GM18507 (cell line): ENCODE measurements at regions not wholly inside any gene's neighbourhood (a gene's known extent, or its start where the extent isn't known, plus 50 kb on each side); places are given as distances from the start of the nearest gene placed in this dataset.
"Not testable (repeated sequence)": the region's sequence is repeated elsewhere in the genome, so short reads cannot be mapped to it uniquely, and the experiment has no call there.

Source experiments
- DNase-seq: peaks from one replicate; pipeline ENCODE4 v3.0.0; 2011; ENCODE audit warnings: low read depth; ENCODE audit not compliant: insufficient read length; ENCODE audit errors: extremely low spot score
- FAIRE-seq: peaks from 2 replicates; lab custom pipeline; 2011; peaks lifted over from hg19 to GRCh38; lab: Jason Lieb, UNC

DNA sequence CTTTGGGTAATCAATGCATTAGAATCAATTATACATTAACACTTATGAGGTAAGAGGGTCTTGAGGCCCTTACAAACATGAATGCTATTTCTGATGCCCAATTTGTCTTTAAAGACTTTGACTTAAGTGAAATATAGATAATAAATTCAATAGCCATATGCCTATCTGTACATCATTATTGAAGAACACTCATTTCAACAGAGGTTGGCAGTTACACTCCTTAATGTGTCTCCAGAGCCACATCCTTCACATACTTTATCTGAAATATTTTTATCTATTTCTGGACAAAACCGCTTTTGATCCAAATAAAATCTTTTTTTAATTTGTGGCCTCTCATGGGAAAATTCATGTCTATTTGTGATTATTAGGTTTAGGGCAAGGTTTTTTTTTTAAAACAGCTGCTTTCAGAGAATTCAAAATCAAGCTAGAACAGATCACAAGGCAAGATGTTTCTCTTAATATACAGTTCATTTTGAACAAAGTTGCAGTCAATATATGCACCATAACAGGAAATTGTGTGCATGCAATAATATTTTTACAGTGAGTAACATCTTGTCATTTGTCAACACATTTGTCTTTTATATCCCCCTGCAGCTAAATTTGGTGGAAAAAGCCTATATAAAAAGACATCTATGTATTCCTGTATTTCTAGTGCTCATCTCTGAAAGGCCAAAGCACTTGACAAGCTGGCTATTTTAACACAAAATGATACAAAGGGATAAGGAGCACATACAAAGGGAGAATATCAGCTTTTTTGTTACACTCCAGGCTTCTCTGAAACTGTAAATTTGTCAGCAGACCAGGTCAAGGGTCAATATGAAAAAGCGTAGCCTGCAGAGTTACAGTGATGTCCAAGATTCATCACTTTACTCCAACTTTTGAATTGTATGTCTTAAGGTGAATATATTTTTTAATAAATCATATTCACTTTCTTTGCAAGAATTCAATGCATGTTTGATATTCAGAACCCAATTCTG, 146.2 kb upstream of the DPH6 start:
- DNase-seq (no peak), FAIRE-seq (no peak)

DNA sequence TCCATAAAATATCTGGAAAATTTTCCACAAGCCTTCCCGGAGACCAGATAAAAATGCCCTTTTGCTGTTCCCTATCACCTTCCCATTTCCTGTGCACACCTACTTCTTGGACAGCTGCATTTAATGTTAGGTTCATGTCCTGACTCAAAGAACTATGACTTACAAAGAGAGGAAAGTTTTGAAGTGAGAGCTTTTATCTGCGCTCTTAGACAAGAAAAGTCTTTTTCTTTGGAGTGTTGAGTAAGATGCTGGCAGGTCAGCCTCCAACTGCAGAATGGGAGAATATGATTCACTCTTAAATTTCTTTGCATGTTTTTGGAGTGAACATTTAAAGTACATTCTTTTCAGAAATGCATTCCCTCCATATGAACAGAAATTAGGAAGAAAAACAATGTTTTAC, 147.3 kb upstream of the DPH6 start:
- DNase-seq = no peak
- FAIRE-seq = no peak

- FAIRE-seq (no peak), DNase-seq (no peak)
Observed at GRCh38 chr15:35693886-35694285, 147.9 kb upstream of the DPH6 start.

- FAIRE-seq (no peak), DNase-seq (no peak)
Observed at GRCh38 chr15:35695003-35695402, 149.0 kb upstream of the DPH6 start.

- no peak for FAIRE-seq
- DNase-seq = no peak
Observed at GRCh38 chr15:35696767-35697231, 150.8 kb upstream of the DPH6 start.

GRCh38 chr15:35697549-35698299, 151.8 kb upstream of the DPH6 start:
- FAIRE-seq (no peak), DNase-seq (no peak)

GRCh38 chr15:35698331-35698730, 152.4 kb upstream of the DPH6 start:
- DNase-seq (no peak), FAIRE-seq (no peak)

DNA sequence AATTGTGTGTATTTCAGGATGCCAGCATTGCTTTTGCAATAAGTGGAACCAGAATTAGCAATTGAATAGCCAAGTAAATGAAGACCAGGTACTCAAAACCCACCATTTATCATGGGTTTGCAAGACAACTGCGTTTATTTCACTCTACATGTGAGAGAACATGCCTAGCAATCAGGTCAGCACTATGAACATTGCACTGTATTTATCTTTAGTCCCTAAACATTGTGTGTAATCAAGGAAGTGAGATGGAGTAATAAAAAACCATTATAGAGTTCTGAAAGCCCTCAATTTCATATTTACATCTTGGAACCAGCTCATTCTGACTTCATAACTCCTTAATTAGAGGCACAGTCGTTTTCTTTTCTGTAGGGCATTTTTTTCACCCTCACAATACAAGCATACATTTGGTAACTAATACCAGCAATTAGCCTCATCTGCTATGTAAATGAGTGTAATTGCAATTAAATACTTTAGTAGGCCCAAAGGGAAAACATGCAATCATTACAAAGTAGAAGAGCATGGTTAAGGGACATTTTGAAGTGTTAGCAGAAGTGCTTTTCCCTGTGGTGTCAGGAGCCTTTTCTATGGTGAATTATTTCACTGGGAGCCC, 153.1 kb upstream of the DPH6 start:
- no peak for FAIRE-seq

GRCh38 chr15:35700091-35700593, 154.2 kb upstream of the DPH6 start:
- FAIRE-seq, DNase-seq: not testable (repeated sequence)

More for the DNA sequence above, 153.1 kb upstream of the DPH6 start:
- DNase-seq = no peak

DNA sequence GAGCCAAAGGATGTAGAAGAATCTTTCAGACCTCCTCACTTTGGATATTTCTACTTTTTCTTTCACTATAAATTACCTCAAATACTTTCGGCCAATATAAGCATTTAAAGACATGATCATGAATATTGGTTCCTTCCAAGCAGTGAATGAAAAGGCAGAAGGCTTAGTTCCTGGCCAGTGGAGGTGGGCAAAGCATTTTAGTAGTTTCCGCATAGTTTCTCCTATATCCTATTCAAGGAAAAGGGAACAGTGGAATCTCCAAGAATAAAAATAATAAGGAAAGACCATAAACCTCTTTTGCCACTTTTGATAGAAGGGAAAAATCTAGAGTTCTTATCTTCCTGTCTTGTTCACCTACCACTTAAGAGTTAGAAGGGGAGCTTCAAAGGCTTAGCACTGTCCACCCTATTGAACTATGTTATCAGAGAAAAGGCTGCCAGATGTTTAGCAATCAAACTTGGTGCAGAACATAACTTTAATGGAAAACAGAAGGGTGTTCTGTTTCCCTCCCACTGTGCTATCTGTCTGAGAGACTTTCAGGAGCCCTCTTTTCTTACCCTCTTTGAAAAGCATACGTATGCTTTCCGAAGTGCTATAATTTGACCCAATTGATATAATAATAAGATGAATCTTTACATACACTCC, 155.6 kb upstream of the DPH6 start:
- no peak for DNase-seq
- no peak for FAIRE-seq

GRCh38 chr15:35702946-35703495, 157.1 kb upstream of the DPH6 start:
- FAIRE-seq (no peak), DNase-seq (no peak)

DNA sequence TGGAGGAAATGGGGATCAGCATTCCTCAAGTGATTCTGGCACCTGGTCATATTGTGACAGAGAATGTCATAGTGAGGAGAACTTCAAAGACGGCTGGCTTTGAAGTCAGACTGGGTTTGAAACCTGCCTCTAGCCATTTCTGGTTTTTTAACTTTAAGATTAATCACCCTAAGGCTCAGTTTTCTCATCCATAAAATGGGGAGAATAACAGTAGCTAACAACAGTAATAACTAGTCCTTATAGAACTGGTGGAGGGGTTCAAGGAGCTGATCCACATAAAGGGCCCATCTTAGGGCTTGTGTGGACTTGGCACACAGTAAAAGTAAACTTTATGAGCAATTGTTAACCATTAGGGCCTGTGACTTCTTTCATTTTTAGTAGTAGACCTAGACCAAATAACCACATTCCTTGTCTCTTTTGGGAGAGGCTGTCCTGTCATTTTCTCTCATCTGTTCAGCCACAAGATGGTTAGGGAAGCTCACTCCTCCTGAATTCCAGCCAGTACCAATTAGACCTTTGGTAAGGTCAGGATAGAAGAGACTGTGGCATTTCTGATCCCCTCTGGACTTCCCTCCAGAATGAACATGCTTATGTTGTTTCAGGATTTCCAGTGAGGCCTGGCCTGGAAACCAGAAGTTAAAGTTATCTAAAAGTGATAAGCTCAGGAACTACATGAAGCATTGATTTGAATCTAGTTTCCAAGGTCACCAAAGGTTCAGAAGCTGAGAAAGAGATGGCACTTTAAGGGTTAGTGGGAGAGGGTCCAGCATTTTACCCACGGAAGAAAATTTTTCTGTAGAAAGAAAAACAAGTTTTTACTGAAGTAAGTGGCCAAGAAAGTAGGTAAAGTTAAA, 159.3 kb upstream of the DPH6 start:
- DNase-seq (no peak), FAIRE-seq (peak; percentile 12)

DNA sequence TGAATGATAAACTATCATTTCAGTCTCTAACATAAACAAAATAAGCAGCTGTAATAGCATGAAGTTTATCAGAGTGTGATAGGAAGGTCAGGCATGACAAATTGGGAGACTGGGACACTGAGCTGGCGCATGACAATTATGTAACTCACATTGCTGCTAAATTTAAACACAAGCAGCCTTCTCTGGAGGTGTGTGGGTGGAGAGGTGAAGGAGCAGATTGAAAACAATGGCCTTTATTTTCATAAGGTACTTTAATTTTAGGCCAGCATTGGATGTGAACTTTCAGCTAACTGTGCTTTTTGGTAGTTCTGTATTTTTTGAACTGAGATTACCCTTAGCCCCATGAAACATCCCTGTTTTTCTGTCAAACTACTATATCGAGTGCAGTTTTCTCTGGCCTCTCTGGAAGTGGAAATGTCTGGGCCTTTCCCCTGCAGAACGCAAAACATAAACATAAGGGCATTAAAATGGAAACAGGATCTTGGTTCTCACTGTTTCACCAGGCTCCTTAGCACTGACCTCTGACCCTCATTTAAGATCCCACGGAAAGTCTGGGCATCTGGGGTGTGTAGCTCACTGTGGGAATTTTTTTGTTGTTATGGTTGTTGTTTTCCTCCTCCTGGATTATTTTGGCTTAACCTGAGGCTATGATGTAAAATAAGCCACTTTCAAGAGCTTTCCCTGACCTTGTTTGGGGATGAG, 160.1 kb upstream of the DPH6 start:
- FAIRE-seq = no peak
- DNase-seq = no peak

- no peak for DNase-seq
- FAIRE-seq = no peak
Observed at GRCh38 chr15:35712956-35713355, 167.0 kb upstream of the DPH6 start.

- FAIRE-seq = no peak
- DNase-seq = no peak
Observed at GRCh38 chr15:35713733-35714132, 167.8 kb upstream of the DPH6 start.

DNA sequence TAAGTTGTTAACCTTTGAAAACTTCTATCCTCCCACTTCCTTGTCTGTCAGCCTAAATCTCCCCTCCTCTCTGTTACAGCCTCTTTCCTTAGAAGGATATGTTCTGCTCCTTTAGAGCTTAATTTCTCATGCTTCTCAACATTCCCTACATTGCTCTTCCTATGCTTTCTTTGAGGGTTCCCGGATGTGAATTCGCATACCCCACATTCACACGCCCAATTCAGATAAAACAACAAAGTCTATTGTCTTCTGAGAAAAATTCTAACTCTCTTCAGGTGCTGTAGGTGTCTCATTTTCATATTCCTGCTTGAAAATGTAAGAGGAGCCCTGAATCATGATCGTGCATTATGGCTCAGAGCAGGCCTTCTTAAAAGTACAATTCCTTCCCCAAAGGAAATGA, 171.8 kb upstream of the DPH6 start:
- DNase-seq (no peak), FAIRE-seq (no peak)

- DNase-seq (no peak), FAIRE-seq (no peak)
Observed at GRCh38 chr15:35720019-35720418, 174.1 kb upstream of the DPH6 start.

DNA sequence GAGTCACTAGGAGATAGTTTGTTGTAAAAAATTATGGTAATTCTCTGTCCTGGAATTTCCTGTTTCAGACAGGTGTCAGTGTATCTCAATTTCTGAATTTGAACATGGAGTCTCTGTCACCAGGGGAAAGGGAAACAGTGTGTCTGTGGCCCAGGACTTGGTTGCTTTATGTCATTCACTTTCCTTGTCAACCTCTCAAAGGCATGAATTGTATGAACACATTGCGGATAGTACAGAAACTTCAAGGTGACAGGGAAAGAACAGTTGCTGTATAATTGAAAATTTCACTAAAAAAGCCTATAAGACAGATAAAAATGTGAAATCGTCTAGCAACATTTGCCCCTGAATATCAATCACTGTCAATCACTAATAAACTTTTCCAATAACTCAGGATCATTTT, 175.0 kb upstream of the DPH6 start:
- no peak for DNase-seq
- no peak for FAIRE-seq
